HepG2 (cell line): ENCODE measurements at regions not wholly inside any gene's neighbourhood (a gene's known extent, or its start where the extent isn't known, plus 50 kb on each side); places are given as distances from the start of the nearest gene placed in this dataset.

Experiments used
- ATAC-seq: fragments of 200-7000 bp; cut with Tn5 transposase; 3 replicates; pipeline ENCODE4 v1.9.1; 2020; ENCODE audit warnings: mild to moderate bottlenecking, moderate library complexity
- BruUV-seq: library from RNA; stranded (reverse); fragments of 400-500 nt; replicated peaks from 2 replicates; lab custom pipeline; 2021; lab: Mats Ljungman, UMichigan
- CTCF ChIA-PET: fragments of 300-600 bp; formaldehyde crosslinking; extraction: SDS; loops from one replicate; lab custom pipeline; 2021; ENCODE audit warnings: low total read pairs, inconsistent platforms, low intra/inter-chr PET ratio; lab: Yijun Ruan, JAX
- POLR2A ChIA-PET: fragments of 350-600 bp; sonication (Branson Sonifier 250); formaldehyde crosslinking; loops from one replicate; lab custom pipeline; 2020; ENCODE audit warnings: antibody characterized with exemption, inconsistent platforms; lab: Yijun Ruan, JAX
- DNase-seq: peaks from one replicate; pipeline ENCODE4 v3.0.0-alpha.2; 2015; ENCODE audit warnings: low spot score
- FAIRE-seq: peaks from 3 replicates; lab custom pipeline; 2011; peaks lifted over from hg19 to GRCh38; lab: Jason Lieb, UNC
- H2AFZ ChIP-seq: one replicate; pipeline ENCODE4 v1.6.1; 2011; ENCODE audit warnings: low read length, inconsistent platforms
- H3K27ac ChIP-seq: fragments of 300-600 bp; 3 replicates; pipeline ENCODE4 v1.8.0; 2011; ENCODE audit warnings: mixed run types, mild to moderate bottlenecking, mixed read lengths, low read length, inconsistent platforms; ENCODE audit not compliant: insufficient read depth; ENCODE audit errors: extremely low read length
- H3K27me3 ChIP-seq, 2 experiments: fragments of 200-600 bp in 1 of 2; 2 replicates in 1 of 2; 3 replicates in 1 of 2; pipeline versions ENCODE4 v1.6.0 to v1.8.0; 2011; ENCODE audit warnings: low read length in 2 of 2, mild to moderate bottlenecking in 2 of 2, moderate library complexity in 2 of 2, inconsistent platforms in 1 of 2; ENCODE audit not compliant: insufficient read depth in 2 of 2, control insufficient read depth in 1 of 2
- H3K36me3 ChIP-seq, 2 experiments: fragments of 200-600 bp in 1 of 2; replicated peaks in 1 of 2; 2 replicates in 1 of 2; 3 replicates in 1 of 2; pipeline versions ENCODE4 v1.5.1 to v1.8.0; 2011; ENCODE audit warnings: low read length in 2 of 2, inconsistent platforms in 1 of 2; ENCODE audit not compliant: insufficient read depth in 2 of 2, control insufficient read depth in 1 of 2
- H3K4me1 ChIP-seq: 2 replicates; pipeline ENCODE4 v1.5.1; 2012; ENCODE audit warnings: low read length, inconsistent platforms; ENCODE audit not compliant: insufficient read depth
- H3K4me2 ChIP-seq: 2 replicates; pipeline ENCODE4 v1.6.0; 2011; ENCODE audit warnings: low read depth, low read length, inconsistent platforms
- H3K4me3 ChIP-seq, 3 experiments: fragments of 200-600 bp in 1 of 3; sonication (generic), shearing (Covaris generic) in 1 of 3; replicated peaks in 1 of 3; 2 replicates each; pipeline ENCODE4 v1.5.1; 2011 to 2016; ENCODE audit warnings: low read length in 3 of 3, inconsistent platforms in 2 of 3, low read depth in 2 of 3, mild to moderate bottlenecking in 2 of 3, control low read depth in 1 of 3, mixed read lengths in 1 of 3; ENCODE audit not compliant: insufficient read depth in 1 of 3
- H3K79me2 ChIP-seq: one replicate; pipeline ENCODE4 v1.6.1; 2011; ENCODE audit warnings: low read length, inconsistent platforms; ENCODE audit not compliant: insufficient read depth
- H3K9ac ChIP-seq: 2 replicates; pipeline ENCODE4 v1.6.0; 2011; ENCODE audit warnings: mild to moderate bottlenecking, low read depth, low read length, inconsistent platforms; ENCODE audit not compliant: insufficient read depth
- H3K9me3 ChIP-seq: 2 replicates; pipeline ENCODE4 v1.5.1; 2012; ENCODE audit warnings: mild to moderate bottlenecking, low read length
- H4K20me1 ChIP-seq: 2 replicates; pipeline ENCODE4 v1.6.0; 2011; ENCODE audit warnings: inconsistent platforms, mild to moderate bottlenecking, low read length, moderate library complexity; ENCODE audit not compliant: insufficient read depth
- FOXK2 ChIP-seq: fragments of 450-650 bp; IDR thresholded peaks from 2 replicates; pipeline ENCODE4 v1.6.1; 2016
- PATZ1 ChIP-seq: sonication (generic); formaldehyde crosslinking; IDR thresholded peaks from 2 replicates; pipeline ENCODE4 v1.4.0; 2020; ENCODE audit warnings: missing genetic modification reagents
- PAX8 ChIP-seq: sonication (generic); formaldehyde crosslinking; IDR thresholded peaks from 2 replicates; pipeline ENCODE4 v1.8.0; 2022; ENCODE audit warnings: mild to moderate bottlenecking, missing genetic modification reagents, borderline replicate concordance
- PRDM10 ChIP-seq: sonication (generic); formaldehyde crosslinking; IDR thresholded peaks from 2 replicates; pipeline ENCODE4 v1.4.0; 2020; ENCODE audit warnings: low read depth, missing genetic modification reagents
- PREB ChIP-seq: sonication (generic); formaldehyde crosslinking; IDR thresholded peaks from 2 replicates; pipeline ENCODE4 v1.4.0; 2020; ENCODE audit warnings: missing genetic modification reagents
- SKIL ChIP-seq: sonication (generic); formaldehyde crosslinking; IDR thresholded peaks from 2 replicates; pipeline ENCODE4 v1.8.0; 2022; ENCODE audit warnings: missing genetic modification reagents, mild to moderate bottlenecking, moderate library complexity, borderline replicate concordance
- TBX3 ChIP-seq: fragments of 450-650 bp; IDR thresholded peaks from 2 replicates; pipeline ENCODE4 v1.6.1; 2017; ENCODE audit warnings: antibody characterized with exemption, mild to moderate bottlenecking, inconsistent platforms, borderline replicate concordance
- TCF7 ChIP-seq: sonication (generic); IDR thresholded peaks from 2 replicates; pipeline ENCODE4 v1.6.1; 2016; ENCODE audit warnings: antibody characterized with exemption, low read depth
- THAP11 ChIP-seq: IDR thresholded peaks from 2 replicates; pipeline ENCODE4 v1.6.1; 2016; ENCODE audit warnings: missing biosample characterization, missing genetic modification reagents
- ZBTB44 ChIP-seq: sonication (generic); formaldehyde crosslinking; IDR thresholded peaks from 2 replicates; pipeline ENCODE4 v1.4.0; 2020; ENCODE audit warnings: missing genetic modification reagents
- ZFY ChIP-seq: sonication (generic); formaldehyde crosslinking; IDR thresholded peaks from 2 replicates; pipeline ENCODE4 v1.4.0; 2020; ENCODE audit warnings: missing genetic modification reagents
- ZNF296 ChIP-seq: sonication (generic); formaldehyde crosslinking; conservative IDR thresholded peaks from 2 replicates; pipeline ENCODE4 v1.5.0; 2020; ENCODE audit warnings: mild to moderate bottlenecking, missing genetic modification reagents
- ZNF317 ChIP-seq: sonication (generic); formaldehyde crosslinking; IDR thresholded peaks from 2 replicates; pipeline ENCODE4 v1.5.0; 2020; ENCODE audit warnings: mild to moderate bottlenecking, missing genetic modification reagents
- ZNF567 ChIP-seq: sonication (generic); formaldehyde crosslinking; IDR thresholded peaks from 2 replicates; pipeline ENCODE4 v1.8.1; 2023; ENCODE audit warnings: mild to moderate bottlenecking, missing genetic modification reagents, borderline replicate concordance
- ZNF629 ChIP-seq: sonication (generic); formaldehyde crosslinking; conservative IDR thresholded peaks from 2 replicates; pipeline ENCODE4 v1.5.0; 2020; ENCODE audit warnings: missing genetic modification reagents
- WGBS: methylation state at CpG from one replicate; pipeline ENCODE4 v1.1.6; 2017; ENCODE audit warnings: low lambda C conversion rate; 5-methylcytosine and 5-hydroxymethylcytosine counted together
- in situ Hi-C: cut with HindIII; loops from 2 replicates; pipeline ENCODE4 v1.10.0; 2017; ENCODE audit warnings: low pct_unique_long_range_greater_than_20kb; ENCODE audit not compliant: extremely low pct_ligation_motif_present
- intact Hi-C: fragments of 100-400 bp; cut with micrococcal nuclease; formaldehyde crosslinking; loops from one replicate; pipeline ENCODE4 v1.10.0; 2022; ENCODE audit not compliant: unreplicated experiment

DNA sequence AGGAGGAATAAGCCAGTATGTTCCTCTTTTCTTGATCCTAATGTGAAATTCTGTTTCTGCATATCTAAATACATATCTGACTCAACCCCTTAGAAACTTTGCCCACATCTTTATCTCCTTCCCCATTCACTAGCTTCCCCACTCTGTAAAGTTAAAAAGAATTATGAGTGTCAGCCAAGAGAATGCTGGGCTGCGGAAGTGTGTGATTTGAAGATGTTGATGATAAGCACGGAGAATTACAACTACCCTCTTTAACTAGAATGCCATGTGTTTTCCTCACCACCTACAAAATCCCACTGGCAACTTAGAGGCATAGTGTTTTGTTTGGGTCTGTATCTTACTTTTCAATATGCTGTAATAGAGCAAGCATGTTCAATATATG is 490.4 kb upstream of the FANCL start:
- no peak overlapping the region for H3K4me2 ChIP-seq
- DNase-seq, result no peak
- no peak overlapping the region for H3K9ac ChIP-seq
- no peaks in the 10 kb centered on the region for H3K79me2 ChIP-seq
- no peaks in the 10 kb centered on the region for H4K20me1 ChIP-seq
- H2AFZ ChIP-seq, result no peak overlapping the region
- no peak overlapping the region for H3K4me3 ChIP-seq
- H3K9me3 ChIP-seq, result no peaks in the 10 kb centered on the region
- no peak for FAIRE-seq
- 43% methylated on average over 2 of the region's 2 CpGs for WGBS
- intact Hi-C loops, result no loop called here
- no peak for ATAC-seq
- no peak overlapping the region for H3K27ac ChIP-seq
- BruUV-seq, result no TSS peak
- in situ Hi-C loops, result no loop called here
- no peaks in the 10 kb centered on the region for H3K36me3 ChIP-seq
- POLR2A ChIA-PET, result no interaction called here
- no peaks in the 10 kb centered on the region for H3K4me1 ChIP-seq
- CTCF ChIA-PET, result no interaction called here
- H3K27me3 ChIP-seq, result no peaks in the 10 kb centered on the region
- TF ChIP-seq TBX3, result no peak
- TF ChIP-seq PREB (CRISPR knock-in tag), result no peak
- TF ChIP-seq ZFY (CRISPR knock-in tag), result no peak
- no peak for TF ChIP-seq SKIL (CRISPR knock-in tag)
- no peak for TF ChIP-seq PRDM10 (CRISPR knock-in tag)
- TF ChIP-seq ZBTB44 (CRISPR knock-in tag), result no peak
- TF ChIP-seq PATZ1, result no peak
- TF ChIP-seq ZNF317 (CRISPR knock-in tag), result no peak
- no peak for TF ChIP-seq ZNF629 (CRISPR knock-in tag)
- no peak for TF ChIP-seq TCF7
- TF ChIP-seq ZNF567 (CRISPR knock-in tag), result no peak
- no peak for TF ChIP-seq THAP11 (CRISPR knock-in tag)
- TF ChIP-seq PAX8 (CRISPR knock-in tag), result no peak
- TF ChIP-seq ZNF296, result no peak
- TF ChIP-seq FOXK2, result no peak
